ENCODE measurements at regions not wholly inside any gene's neighbourhood (a gene's known extent, or its start where the extent isn't known, plus 50 kb on each side); places are given as distances from the start of the nearest gene placed in this dataset.
"Not testable (repeated sequence)": the region's sequence is repeated elsewhere in the genome, so short reads cannot be mapped to it uniquely, and the experiment has no call there.

DNA sequence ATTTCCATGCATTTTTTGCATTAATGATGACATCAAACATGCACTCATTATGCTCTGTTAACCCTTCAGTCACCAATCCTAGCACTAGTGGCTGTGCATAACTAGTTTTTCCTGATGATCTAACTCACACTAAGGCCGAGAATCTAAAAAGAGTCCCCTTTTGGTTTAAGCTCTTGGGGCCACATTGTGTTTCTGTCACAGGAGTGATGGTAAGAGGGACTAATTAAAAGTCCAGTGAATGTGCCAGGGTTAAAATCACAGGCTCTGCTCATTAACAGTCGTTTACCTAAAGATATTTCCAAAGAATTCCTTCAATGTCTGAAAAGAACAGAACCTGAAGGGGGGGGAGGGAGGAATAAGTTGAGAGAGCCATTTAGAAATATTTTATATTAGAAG lies 359.0 kb upstream of the ANKRD30A start:
- DNase-seq (ENCODE audit: low read depth in 1 of 2, low spot score in 1 of 2): no peak

DNA sequence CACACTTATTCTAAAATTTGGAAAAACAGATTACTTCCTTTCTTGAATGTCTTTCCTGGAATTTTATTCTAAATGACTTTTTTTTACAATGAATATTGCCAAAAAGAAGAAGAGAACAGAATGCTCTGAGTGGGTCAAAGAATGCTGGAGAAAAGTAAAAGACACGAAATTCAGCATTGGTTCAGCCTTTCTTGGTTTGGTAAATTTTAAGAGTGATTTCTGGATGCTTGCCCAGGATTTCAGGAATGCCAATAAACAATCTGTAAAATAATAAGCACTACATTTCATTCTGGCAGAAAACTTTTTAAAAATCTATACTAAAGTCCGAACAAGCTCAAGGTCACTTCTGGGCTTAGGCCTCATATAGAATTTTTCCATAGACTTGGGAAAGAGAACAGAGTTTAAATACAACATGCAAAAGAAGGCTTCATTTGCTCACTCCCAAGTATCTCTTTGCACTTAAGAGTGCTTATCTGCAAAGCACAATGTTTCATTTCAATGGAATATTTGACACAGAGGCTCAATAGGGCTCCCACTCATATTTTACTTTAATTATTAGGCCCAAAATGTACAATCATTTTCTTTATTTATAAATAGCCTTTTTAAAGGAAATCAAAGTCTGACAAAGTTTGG lies 359.5 kb upstream of the ANKRD30A start:
- DNase-seq (ENCODE audit: low read depth in 1 of 2, low spot score in 1 of 2): no peak

DNA sequence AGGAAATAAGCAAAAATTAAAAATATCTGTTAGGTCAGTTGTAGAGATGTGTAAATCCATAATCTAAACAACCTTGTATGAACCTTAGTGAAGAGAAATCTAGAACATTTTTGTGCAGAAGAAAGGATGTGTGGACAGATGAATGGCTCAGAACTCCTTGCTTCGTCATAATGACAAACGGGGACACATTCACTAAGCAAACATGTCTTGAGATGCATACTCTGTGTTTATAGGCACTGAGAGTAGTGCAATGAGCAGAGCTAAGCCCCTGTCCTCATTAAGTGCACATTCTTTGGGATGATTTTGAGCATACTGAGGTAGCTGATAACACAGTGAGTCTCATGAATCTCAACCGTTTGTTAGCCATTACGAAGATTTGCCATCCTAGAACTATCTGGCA lies 360.6 kb upstream of the ANKRD30A start:
- DNase-seq (ENCODE audit: low read depth in 1 of 2, low spot score in 1 of 2): no peak

DNA sequence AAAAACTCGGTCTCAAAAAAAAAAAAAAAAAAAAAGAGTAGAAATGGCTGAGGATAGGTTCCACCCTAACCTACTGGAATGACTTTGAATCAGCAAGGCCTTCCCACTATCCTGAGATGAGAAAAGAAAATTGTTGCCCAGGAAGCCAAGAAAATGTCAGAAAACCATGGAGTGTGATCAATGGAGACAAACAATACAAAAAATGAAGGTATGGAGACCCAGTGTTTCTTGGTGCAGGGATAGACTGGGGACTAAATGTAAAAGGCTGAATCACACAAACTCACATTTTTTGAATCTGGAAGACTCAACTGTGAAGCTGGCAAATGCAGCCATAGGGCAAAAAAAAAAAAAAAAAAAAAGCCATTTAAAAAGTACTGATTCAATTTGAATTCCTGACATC lies 364.3 kb upstream of the ANKRD30A start:
- DNase-seq (ENCODE audit: low read depth in 1 of 2, low spot score in 1 of 2): no peak

DNA sequence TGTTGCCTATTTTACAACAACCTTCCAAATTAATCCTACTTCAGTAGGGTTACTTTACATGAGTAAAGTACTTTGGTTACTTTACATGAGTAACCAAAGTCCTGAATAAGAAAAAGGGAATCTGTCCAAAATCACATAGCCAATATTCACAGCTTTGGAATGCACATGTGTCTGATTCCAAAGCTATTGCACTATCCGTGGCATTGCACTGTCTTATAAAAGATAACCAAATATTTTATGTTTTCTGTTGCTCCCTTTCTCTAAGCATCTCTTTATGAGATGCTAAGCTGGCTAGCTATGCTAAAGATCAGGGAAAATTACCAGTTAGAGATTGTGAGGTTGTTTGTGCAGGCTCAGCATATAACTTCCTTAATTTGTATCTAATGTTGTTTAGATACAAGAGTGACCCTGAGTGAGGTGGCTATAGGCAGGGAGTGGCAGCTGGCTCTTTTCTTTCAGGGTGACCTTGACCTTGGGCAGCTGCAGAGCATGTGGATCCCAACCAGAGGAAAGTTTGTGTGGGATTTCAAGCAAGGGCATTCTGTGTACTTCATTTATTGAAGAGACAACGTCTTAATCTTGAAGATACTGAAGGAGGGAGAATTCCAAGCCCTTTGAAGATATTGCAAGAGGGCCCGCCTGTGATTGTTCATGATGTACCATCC lies 366.1 kb upstream of the ANKRD30A start:
- no peak for DNase-seq (ENCODE audit: low read depth in 1 of 2, low spot score in 1 of 2)

DNA sequence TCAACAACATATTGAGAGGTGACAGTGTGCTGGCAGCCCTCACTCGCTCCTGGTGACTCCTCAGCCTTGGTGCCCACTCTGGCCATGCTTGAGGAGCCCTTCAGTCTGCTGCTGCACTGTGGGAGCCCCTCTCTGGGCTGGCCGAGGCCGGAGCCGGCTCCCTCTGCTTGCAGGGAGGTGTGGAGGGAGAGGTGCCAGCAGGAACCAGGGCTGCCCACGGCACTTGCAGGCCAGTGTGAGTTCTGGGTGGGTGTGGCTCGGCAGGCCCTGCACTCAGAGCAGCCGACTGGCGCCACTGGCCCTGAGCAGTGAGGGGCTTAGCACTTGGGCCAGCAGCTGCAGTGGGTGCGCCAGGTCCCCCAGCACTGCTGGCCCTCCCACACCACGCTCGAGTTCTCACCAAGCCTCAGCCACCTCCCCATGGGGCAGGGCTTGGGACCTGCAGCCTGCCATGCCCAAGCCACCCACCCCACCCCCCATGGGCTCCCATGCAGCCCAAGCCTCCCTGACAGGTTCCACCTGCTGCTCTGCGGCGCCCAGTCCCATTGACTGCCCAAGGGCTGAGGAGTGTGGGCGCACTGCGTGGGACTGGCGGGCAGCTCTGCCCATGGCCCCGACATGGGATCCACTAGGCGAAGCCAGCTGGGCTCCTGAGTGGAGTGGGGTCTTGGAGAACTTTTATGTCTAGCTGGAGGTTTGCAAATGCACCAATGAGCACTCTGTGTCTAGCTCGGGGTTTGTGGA lies 377.1 kb upstream of the ANKRD30A start:
- no peak for DNase-seq (ENCODE audit: low read depth in 1 of 2, low spot score in 1 of 2)

DNA sequence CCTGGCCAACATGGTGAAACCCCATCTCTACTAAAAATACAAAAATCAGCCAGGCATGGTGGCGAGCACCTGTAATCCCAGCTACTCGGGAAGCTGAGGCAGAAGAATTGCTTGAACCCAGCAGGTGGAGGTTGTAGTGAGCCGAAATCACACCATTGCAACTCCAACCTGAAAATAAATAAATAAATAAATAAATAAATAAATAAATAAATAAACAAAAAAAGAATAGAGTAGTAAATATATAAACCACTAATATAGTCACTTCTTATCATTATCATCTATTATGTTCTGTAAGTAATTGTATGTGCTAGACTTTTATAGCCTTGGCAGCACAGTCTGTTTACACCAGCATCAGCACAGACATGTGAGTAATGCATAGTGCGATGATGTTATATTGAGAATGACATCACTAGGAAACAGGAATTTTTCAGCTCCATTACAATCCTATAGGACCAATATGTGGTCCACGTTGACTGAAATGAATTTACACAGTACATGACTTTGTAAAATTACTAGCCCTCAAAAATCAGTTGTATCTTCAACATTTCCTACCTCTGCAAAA lies 385.4 kb upstream of the ANKRD30A start:
- DNase-seq (ENCODE audit: low read depth in 1 of 2, low spot score in 1 of 2): no peak

DNA sequence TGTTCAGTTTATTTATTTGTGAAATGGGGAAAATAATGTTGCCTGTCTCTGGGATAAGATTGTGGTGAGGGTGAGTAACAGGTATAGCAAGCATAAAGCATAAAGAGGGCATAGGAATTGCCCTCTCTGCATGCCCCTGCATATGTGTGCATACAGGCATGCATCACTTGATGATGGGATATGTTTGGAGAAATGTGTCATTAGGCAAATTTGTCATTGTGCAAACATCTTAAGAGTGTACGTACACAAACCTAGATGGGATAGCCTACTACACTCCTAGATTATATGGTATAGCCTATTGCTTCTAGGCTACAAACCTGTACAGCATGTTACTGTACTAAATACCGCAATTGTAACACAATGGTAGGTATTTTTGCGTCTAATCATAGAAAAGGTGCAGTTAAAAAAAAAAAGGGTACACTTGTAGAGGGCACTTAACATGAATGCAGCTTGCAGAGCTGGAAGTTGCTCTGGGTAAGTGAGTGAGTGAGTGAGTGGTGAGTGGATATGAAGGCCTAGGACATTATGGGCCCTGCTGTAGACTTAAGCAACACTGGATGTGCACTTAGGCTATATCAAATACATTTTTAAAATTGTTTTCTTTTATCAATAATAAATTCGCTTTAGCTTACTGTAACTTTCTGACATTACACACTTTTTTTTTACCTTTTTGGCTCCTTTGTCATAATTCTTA lies 386.5 kb upstream of the ANKRD30A start:
- DNase-seq (ENCODE audit: low read depth in 1 of 2, low spot score in 1 of 2): no peak

DNA sequence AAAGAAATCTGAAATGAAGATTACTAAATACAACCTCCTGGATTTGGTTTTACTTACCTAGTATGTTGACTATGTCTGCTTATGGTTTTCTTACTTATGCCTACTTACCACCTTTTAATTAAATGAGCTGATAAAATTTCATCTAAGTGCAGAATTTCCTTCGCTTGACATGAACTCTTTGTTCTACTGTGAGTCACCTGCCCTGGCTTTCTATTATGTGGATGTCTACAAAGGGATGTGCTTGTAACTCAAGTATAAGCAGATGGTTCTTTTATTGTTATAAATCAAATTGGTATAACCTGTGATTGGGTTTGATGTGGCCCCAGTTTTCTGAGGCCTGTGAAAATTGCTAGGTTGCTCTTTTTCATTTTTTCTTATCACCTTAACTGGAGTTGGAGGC lies 389.1 kb upstream of the ANKRD30A start:
- DNase-seq (ENCODE audit: low read depth in 1 of 2, low spot score in 1 of 2): no peak

DNA sequence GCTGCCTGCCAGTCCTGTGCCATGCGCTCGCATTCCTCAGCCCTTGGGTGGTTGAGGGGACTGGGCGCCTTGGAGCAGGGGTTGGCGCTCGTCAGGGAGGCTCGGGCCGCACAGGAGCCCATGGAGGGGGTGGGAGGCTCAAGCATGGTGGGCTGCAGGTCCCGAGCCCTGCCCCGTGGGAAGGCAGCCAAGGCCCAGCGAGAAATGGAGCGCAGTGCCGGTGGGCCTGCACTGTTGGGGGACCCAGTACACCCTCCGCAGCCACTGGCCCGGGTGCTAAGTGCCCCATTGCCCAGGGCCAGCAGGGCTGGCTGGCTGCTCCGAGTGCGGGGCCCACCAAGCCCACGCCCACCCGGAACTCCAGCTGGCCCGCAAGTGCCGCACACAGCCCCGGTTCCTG lies 390.8 kb upstream of the ANKRD30A start:
- not testable (repeated sequence) for DNase-seq (ENCODE audit: low read depth in 1 of 2, low spot score in 1 of 2)

DNA sequence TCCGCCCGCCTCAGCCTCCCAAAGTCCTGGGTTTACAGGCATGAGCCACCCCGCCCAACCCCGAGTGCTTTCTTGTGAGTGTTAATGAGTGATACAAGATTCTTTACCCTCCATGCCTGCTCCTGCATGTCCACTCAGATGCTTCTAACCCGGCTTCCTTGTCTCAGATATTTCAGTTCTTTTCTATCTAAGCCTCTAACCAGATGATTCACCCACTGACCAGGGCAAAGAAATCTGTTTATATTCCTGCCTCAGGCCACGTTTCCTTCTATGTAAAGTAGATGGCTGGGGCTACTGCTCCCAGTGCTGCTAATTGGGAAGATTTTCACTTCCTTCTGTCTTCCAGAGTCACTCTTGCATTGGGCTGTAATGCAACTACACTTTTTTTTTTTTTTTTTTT lies 395.1 kb upstream of the ANKRD30A start:
- no peak for DNase-seq (ENCODE audit: low read depth in 1 of 2, low spot score in 1 of 2)

DNA sequence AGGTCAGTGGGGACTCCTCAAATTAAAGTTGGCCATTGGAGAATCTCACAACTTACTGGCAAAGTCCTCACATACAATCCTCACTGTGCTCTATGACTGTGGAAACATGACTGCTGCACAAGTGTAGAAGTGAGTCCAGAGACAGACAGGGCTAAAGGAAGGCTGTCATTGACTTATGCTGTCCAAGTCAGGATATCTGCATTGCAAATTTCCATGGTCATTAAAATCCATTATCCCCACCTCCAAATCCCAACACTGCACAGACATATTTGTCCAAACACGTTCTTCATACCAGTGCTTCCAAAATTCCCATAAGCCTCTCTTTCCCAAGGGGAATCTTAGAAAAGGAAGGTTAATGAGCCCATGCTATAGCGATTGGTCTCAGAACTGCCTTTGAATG lies 396.8 kb upstream of the ANKRD30A start:
- DNase-seq (ENCODE audit: low read depth in 1 of 2, low spot score in 1 of 2): no peak

DNA sequence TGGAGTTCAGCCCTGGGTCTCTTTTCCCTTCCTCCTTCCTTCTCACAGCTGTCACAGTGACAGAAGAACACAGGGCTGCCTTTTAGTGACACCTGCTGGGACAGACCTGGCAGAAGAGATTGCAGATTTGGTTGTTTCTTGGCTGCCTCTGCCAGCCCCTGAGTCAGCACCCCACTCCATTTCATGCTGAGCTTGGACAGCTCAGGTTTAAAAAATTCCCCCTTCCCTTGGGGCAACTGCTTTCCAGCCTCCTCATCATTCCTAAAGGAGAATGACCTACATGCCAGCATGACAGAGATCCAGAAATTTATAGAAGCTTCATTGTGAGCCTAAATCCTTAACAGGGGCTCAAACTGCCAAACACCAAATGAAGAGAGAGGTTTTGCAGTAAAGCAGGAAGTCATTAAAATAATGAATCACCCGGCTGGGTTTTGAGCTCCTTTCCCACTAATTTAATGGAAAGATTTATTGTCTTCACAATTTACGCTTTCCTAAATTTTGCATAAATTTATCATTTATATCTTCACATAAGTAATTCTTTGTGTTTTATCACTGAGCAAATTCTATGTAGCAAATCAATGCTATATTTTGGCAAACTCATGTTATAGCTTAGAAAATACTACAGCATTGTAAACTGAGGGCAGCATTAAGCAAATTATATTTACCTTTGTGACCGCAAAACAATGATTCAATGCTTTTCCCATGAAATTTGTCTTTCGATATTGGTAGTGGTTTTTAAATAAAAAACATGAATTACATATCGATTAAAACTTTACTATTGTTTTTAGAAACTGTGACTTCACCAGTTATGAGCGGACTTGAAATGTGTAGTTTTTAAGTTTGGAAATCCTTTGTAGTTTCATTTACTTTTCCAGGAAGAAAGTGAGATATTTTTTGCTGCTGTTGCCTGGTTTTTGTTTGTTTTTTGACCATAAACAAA lies 399.5 kb upstream of the ANKRD30A start:
- no peak for DNase-seq (ENCODE audit: low read depth in 1 of 2, low spot score in 1 of 2)

DNA sequence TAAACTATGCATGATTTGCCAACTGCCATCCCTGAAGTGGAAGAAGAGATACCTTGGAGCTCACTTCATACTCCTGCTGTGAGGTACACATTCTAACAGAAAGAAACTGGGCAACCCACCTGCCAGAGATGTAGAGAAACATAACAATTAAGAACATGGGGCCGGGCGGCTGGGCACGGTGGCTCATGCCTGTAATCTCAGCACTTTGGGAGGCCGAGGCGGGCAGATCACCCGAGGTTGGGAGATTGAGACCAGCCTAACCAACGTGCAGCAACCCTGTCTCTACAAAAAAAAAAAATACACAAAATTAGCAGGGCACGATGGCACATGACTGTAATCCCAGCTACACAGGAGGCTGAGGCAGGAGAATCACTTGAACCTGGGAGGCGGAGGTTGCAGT lies 402.6 kb upstream of the ANKRD30A start:
- DNase-seq (ENCODE audit: low read depth in 1 of 2, low spot score in 1 of 2): no peak

DNA sequence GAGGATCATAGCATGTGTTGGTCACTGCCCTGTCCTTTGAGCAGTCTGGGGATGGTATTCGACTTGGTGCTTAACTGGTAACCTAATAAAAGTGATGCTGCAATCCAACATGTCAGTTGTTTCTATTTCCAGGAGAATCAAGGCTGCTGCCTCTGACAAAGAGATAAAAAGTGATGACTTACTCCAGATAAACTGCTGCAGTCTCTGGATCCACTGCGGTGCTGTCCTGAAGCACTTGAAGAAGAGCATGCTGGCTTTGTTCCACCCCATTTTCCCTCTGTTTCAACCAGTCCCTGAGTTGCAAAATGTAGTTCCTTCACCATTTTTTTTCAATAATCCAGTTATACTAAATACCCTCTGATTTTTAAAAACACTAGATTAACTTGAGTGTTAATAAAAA lies 403.5 kb upstream of the ANKRD30A start:
- no peak for DNase-seq (ENCODE audit: low read depth in 1 of 2, low spot score in 1 of 2)

DNA sequence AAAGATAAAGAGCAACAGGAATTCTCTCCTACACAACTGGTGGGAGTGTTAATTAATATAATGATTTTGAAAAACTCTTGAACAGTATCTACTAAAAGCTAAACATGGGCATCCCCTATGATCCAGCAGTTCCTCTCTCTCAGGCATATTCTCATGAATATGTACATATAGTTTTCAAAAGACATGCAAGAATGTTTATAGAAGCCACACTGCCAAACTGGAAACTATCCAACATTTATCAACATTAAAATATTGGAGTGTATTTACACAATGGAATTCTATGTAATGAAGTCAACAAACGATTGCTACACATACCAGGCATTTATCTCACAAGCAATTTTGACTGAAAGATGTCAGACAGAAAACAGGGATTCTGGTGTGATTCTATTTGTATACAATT lies 404.5 kb upstream of the ANKRD30A start:
- DNase-seq (ENCODE audit: low read depth in 1 of 2, low spot score in 1 of 2): no peak

DNA sequence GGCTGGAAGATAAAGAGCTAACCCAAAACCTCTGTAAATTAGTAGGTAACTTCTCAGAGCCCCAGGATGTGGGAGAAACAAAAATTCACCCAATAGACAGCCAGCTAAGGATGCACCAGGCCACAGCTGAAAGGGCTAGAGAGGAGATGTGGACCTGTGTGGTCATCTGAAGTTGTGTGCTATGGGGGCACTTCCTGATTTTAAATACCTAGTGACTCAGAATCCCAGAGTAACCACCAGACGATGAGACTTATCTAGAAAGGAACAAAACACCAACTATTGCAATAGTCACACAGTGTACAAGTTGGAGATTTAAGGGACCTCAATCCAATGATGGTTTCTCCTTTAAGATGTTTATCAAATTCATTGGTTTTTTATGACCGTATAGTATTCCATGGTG lies 408.3 kb upstream of the ANKRD30A start:
- DNase-seq (ENCODE audit: low read depth in 1 of 2, low spot score in 1 of 2): no peak

DNA sequence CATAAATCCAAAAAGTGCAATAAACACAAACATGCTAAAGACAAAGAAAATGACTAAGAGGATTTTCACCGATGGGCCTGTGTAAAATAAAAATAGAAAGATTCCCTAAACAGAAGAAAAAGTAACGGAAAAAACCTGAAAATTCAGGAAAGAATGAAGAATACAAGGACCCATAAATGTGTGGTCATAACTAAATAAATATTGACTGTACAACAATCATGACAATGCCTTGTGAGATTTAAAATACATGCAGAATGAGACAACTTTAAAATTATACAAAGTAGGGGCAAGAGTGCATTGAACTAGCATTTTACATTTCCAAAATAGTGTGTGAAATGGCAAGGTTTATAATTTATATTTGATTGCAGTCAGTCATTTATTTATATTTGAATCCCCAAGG lies 409.1 kb upstream of the ANKRD30A start:
- DNase-seq (ENCODE audit: low read depth in 1 of 2, low spot score in 1 of 2): no peak

DNA sequence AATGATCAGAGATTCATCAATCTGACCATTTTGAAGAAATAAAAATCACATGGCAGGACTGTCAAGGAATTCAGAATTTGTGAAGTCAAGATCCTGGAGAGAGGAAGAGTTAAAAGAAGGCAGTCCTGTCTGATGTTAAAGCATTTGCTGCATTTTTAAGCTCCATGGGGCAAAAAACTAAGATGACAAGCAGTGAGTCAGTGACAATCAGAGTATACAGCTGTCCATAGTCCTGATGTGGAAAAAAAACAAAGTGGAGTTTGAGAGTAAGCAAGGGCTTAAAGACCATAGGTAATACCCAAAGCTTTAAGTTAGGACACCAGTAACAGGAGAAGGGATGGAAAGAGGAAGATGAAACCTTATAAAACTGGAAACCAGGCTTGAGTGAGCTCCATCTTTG lies 412.7 kb upstream of the ANKRD30A start:
- no peak for DNase-seq (ENCODE audit: low read depth in 1 of 2, low spot score in 1 of 2)

DNA sequence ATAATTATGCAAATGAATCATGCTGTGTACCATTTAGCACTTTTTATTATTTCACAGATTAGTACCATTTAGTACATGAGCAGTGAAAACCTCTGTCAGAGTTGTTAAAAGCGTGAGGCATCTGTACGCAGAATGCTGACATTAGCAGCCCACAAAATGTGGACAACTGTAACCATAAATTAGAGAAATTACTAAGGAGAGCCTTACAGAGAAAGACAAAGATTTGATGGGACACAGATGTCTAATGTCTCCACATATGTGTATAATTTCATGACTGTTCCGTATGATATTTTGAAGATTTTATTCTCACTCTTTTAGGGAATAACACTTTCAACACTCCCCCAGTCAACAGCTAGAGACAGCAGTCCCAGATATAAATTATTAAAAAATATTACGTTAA lies 414.0 kb upstream of the ANKRD30A start:
- no peak for DNase-seq (ENCODE audit: low read depth in 1 of 2, low spot score in 1 of 2)

DNA sequence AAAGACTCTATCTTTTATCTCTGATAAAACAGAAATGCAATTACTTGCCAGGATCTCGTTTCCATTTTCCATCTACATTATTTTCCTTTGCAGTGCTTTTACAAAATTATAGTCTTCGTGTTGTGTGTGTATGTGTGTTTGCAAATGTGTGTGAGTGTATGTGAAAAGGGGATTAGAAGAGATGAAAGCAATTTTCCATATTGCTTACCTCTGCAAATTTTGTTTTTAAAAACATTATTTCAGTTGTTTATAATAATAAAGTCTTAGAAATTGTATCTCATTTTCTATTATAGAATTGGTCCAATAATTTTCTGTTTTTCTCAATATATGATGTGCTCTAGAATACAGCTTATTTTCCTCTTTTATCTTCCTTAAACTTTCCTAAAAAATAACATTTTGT lies 421.3 kb upstream of the ANKRD30A start:
- no peak for DNase-seq (ENCODE audit: low read depth in 1 of 2, low spot score in 1 of 2)

All from activated CD4-positive, alpha-beta T cell treated with anti-CD3 and anti-CD28 coated beads, Interleukin-2, amount 50 U/mL, for 24 hours (primary cell).